ENCODE measurements at regions not wholly inside any gene's neighbourhood (a gene's known extent, or its start where the extent isn't known, plus 50 kb on each side); places are given as distances from the start of the nearest gene placed in this dataset.

- no peaks in the 10 kb centered on the region for H3K27me3 ChIP-seq (ENCODE audit: control insufficient read depth, insufficient read depth, low read length)
- no peaks in the 10 kb centered on the region for H3K4me1 ChIP-seq (ENCODE audit: control insufficient read depth, insufficient read depth, low read length)
These were observed 209.6 kb upstream of the E2F7 start for GRCh38 chr12:77274926-77275325.

GRCh38 chr12:77273898-77274297, 208.5 kb upstream of the E2F7 start:
- Histone ChIP-seq H3K27me3 (ENCODE audit: control insufficient read depth, insufficient read depth, low read length) (no peaks in the 10 kb centered on the region), H3K4me3 (ENCODE audit: low read depth, low read length) (no peak overlapping the region), H3K9me3 (ENCODE audit: control insufficient read depth, insufficient read depth, low read length) (no peaks in the 10 kb centered on the region), H3K27ac (ENCODE audit: low read depth, low read length) (no peak overlapping the region), H3K4me1 (ENCODE audit: control insufficient read depth, insufficient read depth, low read length) (no peaks in the 10 kb centered on the region), H3K36me3 (ENCODE audit: control insufficient read depth, insufficient read depth, low read length) (no peaks in the 10 kb centered on the region)
- no peak for DNase-seq (ENCODE audit: low read depth in 4 of 6, low spot score in 6 of 6)
- no CpG with 5 or more reads among the region's 1 CpG for WGBS (ENCODE audit: insufficient coverage)

More at GRCh38 chr12:77274926-77275325, 209.6 kb upstream of the E2F7 start:
- Histone ChIP-seq H3K4me3 (ENCODE audit: low read depth, low read length) (no peak overlapping the region), H3K9me3 (ENCODE audit: control insufficient read depth, insufficient read depth, low read length) (no peaks in the 10 kb centered on the region), H3K27ac (ENCODE audit: low read depth, low read length) (no peak overlapping the region), H3K36me3 (ENCODE audit: control insufficient read depth, insufficient read depth, low read length) (no peaks in the 10 kb centered on the region)
- DNase-seq (ENCODE audit: low read depth in 4 of 6, low spot score in 6 of 6): peak in 1 of 6 donors; percentile 77
- WGBS (ENCODE audit: insufficient coverage): no CpG with 5 or more reads among the region's 1 CpG

- Histone ChIP-seq H3K4me1 (ENCODE audit: control insufficient read depth, insufficient read depth, low read length) (no peaks in the 10 kb centered on the region), H3K4me3 (ENCODE audit: low read depth, low read length) (no peak overlapping the region), H3K9me3 (ENCODE audit: control insufficient read depth, insufficient read depth, low read length) (no peaks in the 10 kb centered on the region), H3K27ac (ENCODE audit: low read depth, low read length) (no peak overlapping the region), H3K36me3 (ENCODE audit: control insufficient read depth, insufficient read depth, low read length) (no peaks in the 10 kb centered on the region), H3K27me3 (ENCODE audit: control insufficient read depth, insufficient read depth, low read length) (no peaks in the 10 kb centered on the region)
- no CpG with 5 or more reads among the region's 1 CpG for WGBS (ENCODE audit: insufficient coverage)
- DNase-seq (ENCODE audit: low read depth in 4 of 6, low spot score in 6 of 6): peak in 5 of 6 donors; percentile 22 to 72 (median 30)
These were observed 191.6 kb upstream of the E2F7 start for GRCh38 chr12:77256956-77257355.

GRCh38 chr12:77253321-77253720, 188.0 kb upstream of the E2F7 start:
- Histone ChIP-seq H3K27me3 (ENCODE audit: control insufficient read depth, insufficient read depth, low read length) (no peaks in the 10 kb centered on the region), H3K4me1 (ENCODE audit: control insufficient read depth, insufficient read depth, low read length) (no peaks in the 10 kb centered on the region), H3K4me3 (ENCODE audit: low read depth, low read length) (no peak overlapping the region), H3K27ac (ENCODE audit: low read depth, low read length) (no peak overlapping the region), H3K9me3 (ENCODE audit: control insufficient read depth, insufficient read depth, low read length) (no peaks in the 10 kb centered on the region), H3K36me3 (ENCODE audit: control insufficient read depth, insufficient read depth, low read length) (no peaks in the 10 kb centered on the region)
- no peak for DNase-seq (ENCODE audit: low read depth in 4 of 6, low spot score in 6 of 6)
- WGBS (ENCODE audit: insufficient coverage): no CpG with 5 or more reads among the region's 2 CpGs

GRCh38 chr12:77251799-77252198, 186.4 kb upstream of the E2F7 start:
- H3K27me3 ChIP-seq (ENCODE audit: control insufficient read depth, insufficient read depth, low read length): no peaks in the 10 kb centered on the region
- DNase-seq (ENCODE audit: low read depth in 4 of 6, low spot score in 6 of 6): peak in 1 of 6 donors; percentile 43
- H3K4me3 ChIP-seq (ENCODE audit: low read depth, low read length): no peak overlapping the region
- H3K36me3 ChIP-seq (ENCODE audit: control insufficient read depth, insufficient read depth, low read length): no peaks in the 10 kb centered on the region
- no peaks in the 10 kb centered on the region for H3K9me3 ChIP-seq (ENCODE audit: control insufficient read depth, insufficient read depth, low read length)
- no peaks in the 10 kb centered on the region for H3K4me1 ChIP-seq (ENCODE audit: control insufficient read depth, insufficient read depth, low read length)
- H3K27ac ChIP-seq (ENCODE audit: low read depth, low read length): no peak overlapping the region
- no CpG with 5 or more reads among the region's 2 CpGs for WGBS (ENCODE audit: insufficient coverage)

- H3K27ac ChIP-seq (ENCODE audit: low read depth, low read length): no peak overlapping the region
These were observed 184.5 kb upstream of the E2F7 start for GRCh38 chr12:77249892-77250291.

GRCh38 chr12:77248036-77248435, 182.7 kb upstream of the E2F7 start:
- no CpG with 5 or more reads among the region's 2 CpGs for WGBS (ENCODE audit: insufficient coverage)
- Histone ChIP-seq H3K9me3 (ENCODE audit: control insufficient read depth, insufficient read depth, low read length) (no peaks in the 10 kb centered on the region), H3K27ac (ENCODE audit: low read depth, low read length) (no peak overlapping the region), H3K4me3 (ENCODE audit: low read depth, low read length) (no peak overlapping the region), H3K4me1 (ENCODE audit: control insufficient read depth, insufficient read depth, low read length) (no peaks in the 10 kb centered on the region), H3K36me3 (ENCODE audit: control insufficient read depth, insufficient read depth, low read length) (no peaks in the 10 kb centered on the region), H3K27me3 (ENCODE audit: control insufficient read depth, insufficient read depth, low read length) (no peaks in the 10 kb centered on the region)
- no peak for DNase-seq (ENCODE audit: low read depth in 4 of 6, low spot score in 6 of 6)

More at GRCh38 chr12:77249892-77250291, 184.5 kb upstream of the E2F7 start:
- no peaks in the 10 kb centered on the region for H3K9me3 ChIP-seq (ENCODE audit: control insufficient read depth, insufficient read depth, low read length)
- H3K36me3 ChIP-seq (ENCODE audit: control insufficient read depth, insufficient read depth, low read length): no peaks in the 10 kb centered on the region
- no peaks in the 10 kb centered on the region for H3K4me1 ChIP-seq (ENCODE audit: control insufficient read depth, insufficient read depth, low read length)
- no peaks in the 10 kb centered on the region for H3K27me3 ChIP-seq (ENCODE audit: control insufficient read depth, insufficient read depth, low read length)
- no peak for DNase-seq (ENCODE audit: low read depth in 4 of 6, low spot score in 6 of 6)
- H3K4me3 ChIP-seq (ENCODE audit: low read depth, low read length): no peak overlapping the region
- WGBS (ENCODE audit: insufficient coverage): 92% methylated on average over 5 of the region's 5 CpGs

GRCh38 chr12:77247542-77247941, 182.2 kb upstream of the E2F7 start:
- no peak for DNase-seq (ENCODE audit: low read depth in 4 of 6, low spot score in 6 of 6)
- Histone ChIP-seq H3K4me1 (ENCODE audit: control insufficient read depth, insufficient read depth, low read length) (no peaks in the 10 kb centered on the region), H3K27ac (ENCODE audit: low read depth, low read length) (no peak overlapping the region), H3K27me3 (ENCODE audit: control insufficient read depth, insufficient read depth, low read length) (no peaks in the 10 kb centered on the region), H3K9me3 (ENCODE audit: control insufficient read depth, insufficient read depth, low read length) (no peaks in the 10 kb centered on the region), H3K4me3 (ENCODE audit: low read depth, low read length) (no peak overlapping the region), H3K36me3 (ENCODE audit: control insufficient read depth, insufficient read depth, low read length) (no peaks in the 10 kb centered on the region)
- 80% methylated on average over 1 of the region's 3 CpGs for WGBS (ENCODE audit: insufficient coverage)

- no peaks in the 10 kb centered on the region for H3K9me3 ChIP-seq (ENCODE audit: control insufficient read depth, insufficient read depth, low read length)
- no peak overlapping the region for H3K4me3 ChIP-seq (ENCODE audit: low read depth, low read length)
- H3K27me3 ChIP-seq (ENCODE audit: control insufficient read depth, insufficient read depth, low read length): no peaks in the 10 kb centered on the region
- no peak overlapping the region for H3K27ac ChIP-seq (ENCODE audit: low read depth, low read length)
- WGBS (ENCODE audit: insufficient coverage): no CpG with 5 or more reads among the region's 4 CpGs
- no peak for DNase-seq (ENCODE audit: low read depth in 4 of 6, low spot score in 6 of 6)
- no peaks in the 10 kb centered on the region for H3K36me3 ChIP-seq (ENCODE audit: control insufficient read depth, insufficient read depth, low read length)
- H3K4me1 ChIP-seq (ENCODE audit: control insufficient read depth, insufficient read depth, low read length): no peaks in the 10 kb centered on the region
These were observed 178.0 kb upstream of the E2F7 start for GRCh38 chr12:77243345-77243744.

GRCh38 chr12:77239617-77240016, 174.2 kb upstream of the E2F7 start:
- WGBS (ENCODE audit: insufficient coverage): 100% methylated on average over 1 of the region's 1 CpG
- Histone ChIP-seq H3K27me3 (ENCODE audit: control insufficient read depth, insufficient read depth, low read length) (no peaks in the 10 kb centered on the region), H3K4me3 (ENCODE audit: low read depth, low read length) (no peak overlapping the region), H3K4me1 (ENCODE audit: control insufficient read depth, insufficient read depth, low read length) (no peaks in the 10 kb centered on the region), H3K27ac (ENCODE audit: low read depth, low read length) (no peak overlapping the region), H3K9me3 (ENCODE audit: control insufficient read depth, insufficient read depth, low read length) (no peaks in the 10 kb centered on the region), H3K36me3 (ENCODE audit: control insufficient read depth, insufficient read depth, low read length) (no peaks in the 10 kb centered on the region)
- no peak for DNase-seq (ENCODE audit: low read depth in 4 of 6, low spot score in 6 of 6)

All from spinal cord (tissue), 9 donors.